CD4-positive, alpha-beta T cell (primary cell): ENCODE measurements at regions not wholly inside any gene's neighbourhood (a gene's known extent, or its start where the extent isn't known, plus 50 kb on each side); places are given as distances from the start of the nearest gene placed in this dataset.

ENCODE experiments used
- ATAC-seq: fragments of 200-7000 bp; cut with Tn5 transposase; one replicate; pipeline ENCODE4 v1.10.0; 2022; ENCODE audit warnings: mild to moderate bottlenecking; ENCODE audit not compliant: poor library complexity
- CTCF ChIA-PET: fragments of 350-600 bp; sonication (Branson Sonifier 250); formaldehyde crosslinking; loops from one replicate; lab custom pipeline; 2021; ENCODE audit warnings: antibody characterized with exemption, inconsistent platforms; lab: Charles Lee
- POLR2A ChIA-PET: fragments of 350-600 bp; sonication (Branson Sonifier 250); formaldehyde crosslinking; loops from one replicate; lab custom pipeline; 2021; ENCODE audit warnings: antibody characterized with exemption, inconsistent platforms; lab: Charles Lee
- DNase-seq, 14 experiments: peaks; one replicate each; pipeline ENCODE4 v3.0.0-alpha.2; 2013 to 2020; ENCODE audit warnings: mixed read lengths in 2 of 14
- H3K27ac ChIP-seq, 2 donors: one replicate each; pipeline versions ENCODE4 v1.5.1 to v1.7.0; 2013; ENCODE audit warnings: low read length in 2 of 2, low read depth in 1 of 2, mild to moderate bottlenecking in 1 of 2
- H3K27me3 ChIP-seq, 2 experiments: 1 replicate in 1 of 2; 2 replicates in 1 of 2; pipeline versions ENCODE4 v1.6.1 to v1.7.0; 2013; ENCODE audit warnings: low read length in 2 of 2, control low read depth in 1 of 2, mild to moderate bottlenecking in 1 of 2, moderate library complexity in 1 of 2; ENCODE audit not compliant: insufficient read depth in 2 of 2, control insufficient read depth in 1 of 2
- H3K36me3 ChIP-seq: one replicate; pipeline ENCODE4 v1.6.1; 2013; ENCODE audit warnings: low read length, control low read depth; ENCODE audit not compliant: insufficient read depth
- H3K4me1 ChIP-seq: one replicate; pipeline ENCODE4 v1.6.1; 2013; ENCODE audit warnings: low read length, control low read depth; ENCODE audit not compliant: insufficient read depth
- H3K4me3 ChIP-seq: one replicate; pipeline ENCODE4 v1.5.1; 2013; ENCODE audit warnings: mild to moderate bottlenecking, low read length, moderate library complexity
- H3K9me3 ChIP-seq, 2 experiments: 1 replicate in 1 of 2; 2 replicates in 1 of 2; pipeline versions ENCODE4 v1.6.1 to v1.7.0; 2013; ENCODE audit warnings: low read length in 2 of 2, mild to moderate bottlenecking in 2 of 2, control low read depth in 1 of 2, moderate library complexity in 1 of 2; ENCODE audit not compliant: control insufficient read depth in 1 of 2, insufficient read depth in 1 of 2
- H3K27ac Mint-ChIP-seq: one replicate; pipeline ENCODE4 v1.8.0; 2020; ENCODE audit warnings: mixed read lengths
- H3K27me3 Mint-ChIP-seq: one replicate; pipeline ENCODE4 v1.8.0; 2021; ENCODE audit warnings: mixed read lengths
- H3K36me3 Mint-ChIP-seq: one replicate; pipeline ENCODE4 v1.8.0; 2021; ENCODE audit warnings: low read depth, mixed read lengths
- H3K4me1 Mint-ChIP-seq: one replicate; pipeline ENCODE4 v1.8.0; 2021; ENCODE audit warnings: low read depth, mixed read lengths
- H3K4me3 Mint-ChIP-seq: one replicate; pipeline ENCODE4 v1.8.0; 2020; ENCODE audit warnings: mild to moderate bottlenecking, mixed read lengths
- H3K9me3 Mint-ChIP-seq: one replicate; pipeline ENCODE4 v1.8.0; 2020; ENCODE audit warnings: mixed read lengths
- intact Hi-C, 2 experiments: fragments of 100-400 bp; cut with DNase I in 1 of 2; cut with micrococcal nuclease in 1 of 2; formaldehyde crosslinking; loops; one replicate each; pipeline versions ENCODE4 v1.15.1 to v1.9.0; 2023 to 2025; cut with DNase I, micrococcal nuclease
- TF ChIP-seq, protein P1 (sequence below): fragments of 200-600 bp; IDR thresholded peaks from one replicate; pipeline ENCODE4 v1.8.0; 2022; ENCODE audit warnings: antibody characterized with exemption, mild to moderate bottlenecking

GRCh38 chr1:193747579-193747978 lies 561.2 kb upstream of the B3GALT2 start:
- ATAC-seq (no peak), DNase-seq (no peak)
- TF ChIP-seq, protein P1, sequence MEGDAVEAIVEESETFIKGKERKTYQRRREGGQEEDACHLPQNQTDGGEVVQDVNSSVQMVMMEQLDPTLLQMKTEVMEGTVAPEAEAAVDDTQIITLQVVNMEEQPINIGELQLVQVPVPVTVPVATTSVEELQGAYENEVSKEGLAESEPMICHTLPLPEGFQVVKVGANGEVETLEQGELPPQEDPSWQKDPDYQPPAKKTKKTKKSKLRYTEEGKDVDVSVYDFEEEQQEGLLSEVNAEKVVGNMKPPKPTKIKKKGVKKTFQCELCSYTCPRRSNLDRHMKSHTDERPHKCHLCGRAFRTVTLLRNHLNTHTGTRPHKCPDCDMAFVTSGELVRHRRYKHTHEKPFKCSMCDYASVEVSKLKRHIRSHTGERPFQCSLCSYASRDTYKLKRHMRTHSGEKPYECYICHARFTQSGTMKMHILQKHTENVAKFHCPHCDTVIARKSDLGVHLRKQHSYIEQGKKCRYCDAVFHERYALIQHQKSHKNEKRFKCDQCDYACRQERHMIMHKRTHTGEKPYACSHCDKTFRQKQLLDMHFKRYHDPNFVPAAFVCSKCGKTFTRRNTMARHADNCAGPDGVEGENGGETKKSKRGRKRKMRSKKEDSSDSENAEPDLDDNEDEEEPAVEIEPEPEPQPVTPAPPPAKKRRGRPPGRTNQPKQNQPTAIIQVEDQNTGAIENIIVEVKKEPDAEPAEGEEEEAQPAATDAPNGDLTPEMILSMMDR: no peak
- no peaks in the 10 kb centered on the region for H3K4me1 Mint-ChIP-seq
- no peaks in the 10 kb centered on the region for H3K36me3 ChIP-seq
- no peaks in the 10 kb centered on the region for H3K27me3 Mint-ChIP-seq
- H3K27ac ChIP-seq: no peak overlapping the region
- no peak overlapping the region for H3K27ac Mint-ChIP-seq
- POLR2A ChIA-PET: no interaction called here
- CTCF ChIA-PET: no interaction called here
- H3K4me3 Mint-ChIP-seq: no peak overlapping the region
- no peaks in the 10 kb centered on the region for H3K36me3 Mint-ChIP-seq
- no peaks in the 10 kb centered on the region for H3K27me3 ChIP-seq
- H3K9me3 ChIP-seq: no peaks in the 10 kb centered on the region
- no peak overlapping the region for H3K4me3 ChIP-seq
- no peaks in the 10 kb centered on the region for H3K4me1 ChIP-seq
- H3K9me3 Mint-ChIP-seq: no peaks in the 10 kb centered on the region
- intact Hi-C loops: no loop called here

DNA sequence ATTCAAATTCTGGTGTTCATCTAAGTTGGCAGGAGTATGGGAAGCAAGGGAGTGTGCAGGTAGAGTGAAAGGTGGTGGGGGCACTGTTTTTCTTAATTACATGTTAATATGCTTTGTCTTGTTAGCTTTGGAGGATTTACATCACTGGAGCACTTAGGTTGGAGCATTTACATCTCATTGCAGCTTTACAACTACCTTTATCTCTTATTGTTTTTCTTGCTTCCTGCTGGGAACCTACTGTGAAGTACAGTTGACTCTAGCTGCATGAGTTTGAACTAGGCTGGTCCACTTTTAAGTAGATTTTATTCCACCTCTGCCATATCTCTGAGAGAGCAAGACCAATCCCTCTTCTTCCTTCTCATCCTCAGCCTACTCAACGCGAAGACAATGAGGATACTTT lies 554.8 kb upstream of the B3GALT2 start:
- DNase-seq (no peak), ATAC-seq (no peak)
- Mint-ChIP-seq H3K4me1 (no peaks in the 10 kb centered on the region), H3K27ac (no peak overlapping the region), H3K27me3 (no peaks in the 10 kb centered on the region), H3K4me3 (no peak overlapping the region), H3K36me3 (no peaks in the 10 kb centered on the region), H3K9me3 (no peaks in the 10 kb centered on the region)
- Histone ChIP-seq H3K9me3 (no peaks in the 10 kb centered on the region), H3K27me3 (no peaks in the 10 kb centered on the region), H3K27ac (no peak overlapping the region), H3K4me1 (no peaks in the 10 kb centered on the region), H3K36me3 (no peaks in the 10 kb centered on the region), H3K4me3 (no peak overlapping the region)
- ChIA-PET CTCF (interaction anchor here (1.7 kb wide), 1 partner anchor 15 kb away, joined by 4 read pairs; no protein-coding TSS in a partner anchor), POLR2A (interaction anchor here (0.5 kb wide), 1 partner anchor 82 kb away, joined by 3 read pairs; no protein-coding TSS in a partner anchor)
- TF ChIP-seq, protein P1: no peak
- intact Hi-C loops: no loop called here

DNA sequence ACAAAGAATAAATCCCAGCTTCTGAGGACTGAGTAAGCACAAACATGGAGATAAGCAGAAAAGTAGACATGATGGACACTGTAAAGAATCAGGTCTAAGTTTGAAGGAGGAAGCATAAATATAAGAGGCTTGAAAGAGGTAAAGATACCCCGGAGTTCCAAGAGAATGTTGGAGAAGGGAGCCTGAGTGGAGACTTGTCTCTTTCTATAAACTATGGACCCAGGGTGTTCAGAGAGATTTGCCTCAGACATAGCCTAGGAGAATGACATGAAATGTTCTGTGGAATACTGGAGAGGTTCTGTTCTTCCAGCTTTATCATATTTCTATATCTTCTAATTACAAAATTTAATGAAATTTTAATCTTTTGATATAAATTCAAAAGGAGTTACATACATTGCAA lies 554.3 kb upstream of the B3GALT2 start:
- Mint-ChIP-seq H3K9me3 (no peaks in the 10 kb centered on the region), H3K4me3 (no peak overlapping the region), H3K36me3 (no peaks in the 10 kb centered on the region), H3K27me3 (no peaks in the 10 kb centered on the region), H3K4me1 (no peaks in the 10 kb centered on the region), H3K27ac (no peak overlapping the region)
- Histone ChIP-seq H3K27me3 (no peaks in the 10 kb centered on the region), H3K27ac (no peak overlapping the region), H3K9me3 (no peaks in the 10 kb centered on the region), H3K4me3 (no peak overlapping the region), H3K4me1 (no peaks in the 10 kb centered on the region), H3K36me3 (no peaks in the 10 kb centered on the region)
- intact Hi-C loops: no loop called here
- no peak for DNase-seq
- POLR2A ChIA-PET: interaction anchor here (0.5 kb wide), 1 partner anchor 81 kb away, joined by 3 read pairs; no protein-coding TSS in a partner anchor
- TF ChIP-seq, protein P1: no peak
- no peak for ATAC-seq
- CTCF ChIA-PET: no interaction called here
